GM12878 (cell line): ENCODE measurements at regions not wholly inside any gene's neighbourhood (a gene's known extent, or its start where the extent isn't known, plus 50 kb on each side); places are given as distances from the start of the nearest gene placed in this dataset.
A peak's percentile ranks its signal among the peaks of the same experiment; 100 is the strongest.

Experiments
- ATF3 ChIP-seq: IDR thresholded peaks from 2 replicates; pipeline ENCODE4 v1.6.1; 2011; ENCODE audit warnings: low read depth, mild to moderate bottlenecking, low read length, moderate library complexity, borderline replicate concordance; ENCODE audit errors: extremely low read depth
- BACH1 ChIP-seq: fragments of 450-650 bp; IDR thresholded peaks from 2 replicates; pipeline ENCODE4 v1.6.1; 2017; ENCODE audit warnings: mild to moderate bottlenecking, borderline replicate concordance
- CHD1 ChIP-seq: IDR thresholded peaks from 2 replicates; pipeline ENCODE4 v1.6.1; 2012; ENCODE audit warnings: low read depth, low read length, improper control_type of control experiment
- CHD2 ChIP-seq: IDR thresholded peaks from 2 replicates; pipeline ENCODE4 v1.6.1; 2011; ENCODE audit warnings: low read depth, low read length, improper control_type of control experiment, borderline replicate concordance
- ELK1 ChIP-seq: IDR thresholded peaks from 2 replicates; pipeline ENCODE4 v1.6.1; 2012; ENCODE audit warnings: low read depth, low read length, improper control_type of control experiment
- ETV6 ChIP-seq, 2 experiments: fragments of 450-650 bp in 1 of 2; IDR thresholded peaks in 1 of 2; conservative IDR thresholded peaks in 1 of 2; 2 replicates each; pipeline ENCODE4 v1.6.1; 2014; ENCODE audit warnings: antibody characterized with exemption in 1 of 2, borderline replicate concordance in 1 of 2, low read depth in 1 of 2, mild to moderate bottlenecking in 1 of 2, moderate library complexity in 1 of 2
- HCFC1 ChIP-seq: fragments of 150-350 bp; IDR thresholded peaks from 2 replicates; pipeline ENCODE4 v1.6.1; 2014; ENCODE audit warnings: low read length
- HDAC2 ChIP-seq: fragments of 200-600 bp; sonication (generic); IDR thresholded peaks from 2 replicates; pipeline ENCODE4 v1.6.1; 2017
- MLLT1 ChIP-seq: fragments of 450-650 bp; IDR thresholded peaks from 2 replicates; pipeline ENCODE4 v1.6.1; 2016; ENCODE audit warnings: mild to moderate bottlenecking
- MYC ChIP-seq: IDR thresholded peaks from 2 replicates; pipeline ENCODE4 v1.6.1; 2011; ENCODE audit warnings: mild to moderate bottlenecking, low read length, moderate library complexity, inconsistent platforms; ENCODE audit not compliant: insufficient read depth, insufficient replicate concordance, insufficient read length, severe bottlenecking
- NFYA ChIP-seq: IDR thresholded peaks from 2 replicates; pipeline ENCODE4 v1.6.1; 2011; ENCODE audit warnings: low read depth, mild to moderate bottlenecking, low read length, improper control_type of control experiment, borderline replicate concordance
- NKRF ChIP-seq: fragments of 450-650 bp; conservative IDR thresholded peaks from 2 replicates; pipeline ENCODE4 v1.6.1; 2017; ENCODE audit warnings: mild to moderate bottlenecking, moderate library complexity
- PAX5 ChIP-seq: IDR thresholded peaks from 2 replicates; pipeline ENCODE4 v1.6.1; 2011; ENCODE audit warnings: low read depth, low read length, borderline replicate concordance
- RELB ChIP-seq: fragments of 450-650 bp; IDR thresholded peaks from 2 replicates; pipeline ENCODE4 v1.6.1; 2017; ENCODE audit warnings: low read depth, mild to moderate bottlenecking, moderate library complexity
- SMC3 ChIP-seq: IDR thresholded peaks from 2 replicates; pipeline ENCODE4 v1.6.1; 2011; ENCODE audit warnings: low read length, improper control_type of control experiment, borderline replicate concordance
- SUPT20H ChIP-seq: IDR thresholded peaks from 2 replicates; pipeline ENCODE4 v1.6.1; 2011; ENCODE audit warnings: low read depth, mild to moderate bottlenecking, low read length, moderate library complexity, borderline replicate concordance; ENCODE audit not compliant: control insufficient read depth
- USF1 ChIP-seq: IDR thresholded peaks from 2 replicates; pipeline ENCODE4 v1.6.1; 2011; ENCODE audit warnings: borderline replicate concordance, low read depth, mild to moderate bottlenecking, moderate library complexity, mixed read lengths, low read length; ENCODE audit not compliant: insufficient read depth; ENCODE audit errors: extremely low read length
- YY1 ChIP-seq: IDR thresholded peaks from 2 replicates; pipeline ENCODE4 v1.6.1; 2011; ENCODE audit warnings: low read depth, mild to moderate bottlenecking, low read length
- ZNF24 ChIP-seq: fragments of 450-650 bp; IDR thresholded peaks from 2 replicates; pipeline ENCODE4 v1.6.1; 2017; ENCODE audit warnings: antibody characterized with exemption, mild to moderate bottlenecking

- TF ChIP-seq SUPT20H, result no peak
- no peak for TF ChIP-seq BACH1
- TF ChIP-seq ELK1, result no peak
- no peak for TF ChIP-seq HCFC1
- peak; percentile 79 for TF ChIP-seq SMC3
- TF ChIP-seq CHD1, result no peak
- 0 out of 2 replicates have a peak, but pooled peaks have one; percentile 22 for TF ChIP-seq ATF3
- peak; percentile 41 for TF ChIP-seq USF1
- no peak for TF ChIP-seq NKRF
- TF ChIP-seq YY1, result peak; percentile 31; the same call in 1 of the 2 replicates
- no peak for TF ChIP-seq CHD2
- TF ChIP-seq RELB, result no peak
- no peak for TF ChIP-seq MYC
- TF ChIP-seq NFYA, result no peak
- no peak for TF ChIP-seq PAX5
- no peak for TF ChIP-seq MLLT1
- no peak for TF ChIP-seq ZNF24
- no peak for TF ChIP-seq HDAC2
- TF ChIP-seq ETV6 (conservative IDR thresholded peaks at IDR 0.05 in 1 of 2, IDR thresholded peaks at IDR 0.05 in 1 of 2; ENCODE audit: borderline replicate concordance in 1 of 2, low read depth in 1 of 2), result no peak
Observed at GRCh38 chr5:146965761-146966659, 87.5 kb upstream of the PPP2R2B start (continued).
